ENCODE measurements at regions not wholly inside any gene's neighbourhood (a gene's known extent, or its start where the extent isn't known, plus 50 kb on each side); places are given as distances from the start of the nearest gene placed in this dataset.
"Not testable (repeated sequence)": the region's sequence is repeated elsewhere in the genome, so short reads cannot be mapped to it uniquely, and the experiment has no call there.

DNA sequence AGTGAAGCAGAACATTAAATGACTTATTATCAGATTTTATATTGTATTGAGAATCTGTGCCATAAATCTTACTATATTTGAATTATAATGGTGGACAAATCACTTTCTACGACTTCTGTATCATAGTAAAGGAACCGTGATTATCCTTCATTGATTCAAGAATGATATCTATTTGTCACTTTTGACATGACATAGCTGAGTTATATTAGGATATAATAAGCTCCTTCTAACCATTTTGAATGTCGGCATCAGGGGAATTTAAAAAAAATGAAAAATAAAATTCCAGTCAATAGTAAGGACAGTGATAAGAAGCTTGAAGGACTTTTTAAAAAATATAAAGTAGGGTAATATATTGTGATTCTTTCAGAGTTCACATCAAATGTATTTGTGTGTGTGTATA, 338.9 kb upstream of the ACO1 start:
- H3K9me3 ChIP-seq (ENCODE audit: control insufficient read depth, insufficient read depth, low read length) = no peaks in the 10 kb centered on the region
- H3K9ac ChIP-seq (ENCODE audit: low read depth, low read length) = no peak overlapping the region

DNA sequence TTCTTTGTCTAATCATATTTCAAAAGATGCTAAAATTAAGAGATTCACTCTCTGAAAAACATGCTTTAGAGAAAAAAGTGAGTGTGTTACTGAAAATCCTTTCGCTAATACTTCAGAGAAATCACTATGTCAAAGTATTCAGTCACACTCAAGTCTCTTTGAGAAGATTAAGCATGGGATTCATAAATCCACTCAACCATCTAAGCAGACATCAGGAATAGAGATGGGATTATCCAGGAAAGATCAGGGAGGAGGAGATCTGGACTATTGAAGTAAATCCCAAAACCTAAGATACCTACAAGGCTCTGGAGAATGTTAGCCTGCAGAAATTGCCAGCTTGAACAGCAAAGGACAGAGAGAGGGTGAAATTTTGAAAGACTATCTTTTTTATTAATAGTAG, 317.2 kb upstream of the ACO1 start:
- Histone ChIP-seq H3K36me3 (ENCODE audit: insufficient read depth, low read length) (no peaks in the 10 kb centered on the region), H3K9ac (ENCODE audit: low read depth, low read length) (no peak overlapping the region), H3K4me1 (ENCODE audit: insufficient read depth, low read length) (no peaks in the 10 kb centered on the region), H3K9me3 (ENCODE audit: control insufficient read depth, insufficient read depth, low read length) (no peaks in the 10 kb centered on the region)

More for the DNA sequence above, 338.9 kb upstream of the ACO1 start:
- Histone ChIP-seq H3K36me3 (ENCODE audit: insufficient read depth, low read length) (no peaks in the 10 kb centered on the region), H3K4me1 (ENCODE audit: insufficient read depth, low read length) (no peaks in the 10 kb centered on the region)

DNA sequence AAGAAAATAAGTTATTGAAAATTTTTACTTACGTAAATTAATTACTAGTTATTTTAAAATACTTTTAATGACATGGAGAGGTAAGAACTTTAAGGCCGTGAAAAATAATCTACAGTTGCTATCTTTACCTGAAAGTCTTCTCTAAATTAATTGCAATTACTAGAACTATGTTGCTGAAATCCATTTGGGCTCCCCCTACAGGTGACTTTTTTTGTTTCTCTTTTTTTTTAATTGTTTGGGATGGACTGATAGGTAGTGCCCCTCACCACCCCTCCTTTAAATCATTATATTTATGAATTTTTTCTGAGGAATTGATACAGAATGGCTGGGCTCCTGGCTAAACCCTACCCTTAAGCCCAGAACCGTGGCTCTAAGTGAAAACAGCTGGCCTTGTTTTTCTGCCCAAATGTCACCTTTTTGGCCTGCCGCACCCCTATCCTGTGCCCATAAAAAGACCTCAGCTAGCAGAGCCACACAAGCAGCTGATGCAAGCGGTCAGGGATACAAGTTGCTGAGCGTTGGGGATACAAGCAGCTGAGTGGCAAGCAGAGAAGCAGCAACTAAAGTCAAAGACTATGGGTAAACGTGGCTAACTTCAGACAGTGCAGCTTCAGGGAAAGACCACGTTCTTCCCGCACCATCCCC, 315.2 kb upstream of the ACO1 start:
- Histone ChIP-seq H3K9me3 (ENCODE audit: control insufficient read depth, insufficient read depth, low read length) (no peaks in the 10 kb centered on the region), H3K4me1 (ENCODE audit: insufficient read depth, low read length) (no peaks in the 10 kb centered on the region), H3K36me3 (ENCODE audit: insufficient read depth, low read length) (no peaks in the 10 kb centered on the region), H3K9ac (ENCODE audit: low read depth, low read length) (no peak overlapping the region)

GRCh38 chr9:32069969-32070368, 314.5 kb upstream of the ACO1 start:
- Histone ChIP-seq H3K4me1 (ENCODE audit: insufficient read depth, low read length) (no peaks in the 10 kb centered on the region), H3K36me3 (ENCODE audit: insufficient read depth, low read length) (no peaks in the 10 kb centered on the region), H3K9me3 (ENCODE audit: control insufficient read depth, insufficient read depth, low read length) (no peaks in the 10 kb centered on the region), H3K9ac (ENCODE audit: low read depth, low read length) (no peak overlapping the region)

GRCh38 chr9:32072570-32072969, 311.9 kb upstream of the ACO1 start:
- Histone ChIP-seq H3K9ac (ENCODE audit: low read depth, low read length) (no peak overlapping the region), H3K9me3 (ENCODE audit: control insufficient read depth, insufficient read depth, low read length) (no peaks in the 10 kb centered on the region; the same call in 1 of the 2 replicates), H3K4me1 (ENCODE audit: insufficient read depth, low read length) (no peaks in the 10 kb centered on the region), H3K36me3 (ENCODE audit: insufficient read depth, low read length) (no peaks in the 10 kb centered on the region)

DNA sequence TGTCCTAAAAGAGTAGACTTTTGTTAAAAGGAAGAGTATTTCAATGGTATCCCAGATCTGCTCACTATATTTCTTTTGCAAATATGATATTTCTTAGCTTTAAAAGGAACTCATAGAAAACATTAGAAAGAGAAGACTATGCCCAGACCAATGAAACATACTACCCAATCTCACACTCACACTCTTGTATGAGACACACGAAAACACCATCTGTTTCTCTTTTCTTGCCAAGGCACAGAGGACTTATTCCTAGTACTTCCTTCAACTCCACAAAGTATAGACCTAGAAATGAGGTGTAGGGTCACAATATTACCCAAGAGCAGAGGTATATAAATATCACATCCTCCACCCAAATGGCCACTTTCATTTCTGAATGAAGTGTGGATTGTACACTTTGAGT, 292.4 kb upstream of the ACO1 start:
- no peak overlapping the region for H3K9ac ChIP-seq (ENCODE audit: low read depth, low read length)
- no peaks in the 10 kb centered on the region for H3K36me3 ChIP-seq (ENCODE audit: insufficient read depth, low read length)
- H3K4me1 ChIP-seq (ENCODE audit: insufficient read depth, low read length) = no peaks in the 10 kb centered on the region
- H3K9me3 ChIP-seq (ENCODE audit: control insufficient read depth, insufficient read depth, low read length) = no peaks in the 10 kb centered on the region

- no peaks in the 10 kb centered on the region for H3K4me1 ChIP-seq (ENCODE audit: insufficient read depth, low read length)
- no peak overlapping the region for H3K9ac ChIP-seq (ENCODE audit: low read depth, low read length)
- no peaks in the 10 kb centered on the region for H3K9me3 ChIP-seq (ENCODE audit: control insufficient read depth, insufficient read depth, low read length)
- H3K36me3 ChIP-seq (ENCODE audit: insufficient read depth, low read length) = no peaks in the 10 kb centered on the region
These were observed 267.2 kb upstream of the ACO1 start for GRCh38 chr9:32117291-32117690.

DNA sequence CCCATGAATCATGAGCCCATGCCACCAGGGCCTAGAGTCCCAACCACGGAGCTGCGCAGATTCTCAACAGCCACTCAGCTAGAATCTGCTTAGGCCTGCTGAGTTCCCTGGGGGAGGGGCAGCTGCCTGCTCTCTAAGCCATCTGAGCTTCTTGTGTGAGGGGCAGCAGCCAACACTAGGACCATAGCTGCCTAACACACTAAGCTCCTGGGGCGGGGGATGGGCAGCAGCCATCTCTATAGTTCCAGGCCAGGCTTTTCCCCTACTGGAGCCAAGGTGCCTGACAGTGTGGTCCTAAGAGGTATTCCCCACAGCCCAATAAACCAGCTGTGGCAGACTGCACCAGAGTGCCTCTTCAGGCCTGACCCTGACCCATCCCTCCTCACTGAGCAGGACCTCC, 255.9 kb upstream of the ACO1 start:
- H3K9ac ChIP-seq (ENCODE audit: low read depth, low read length) = no peak overlapping the region
- H3K9me3 ChIP-seq (ENCODE audit: control insufficient read depth, insufficient read depth, low read length) = no peaks in the 10 kb centered on the region
- H3K36me3 ChIP-seq (ENCODE audit: insufficient read depth, low read length) = no peaks in the 10 kb centered on the region
- H3K4me1 ChIP-seq (ENCODE audit: insufficient read depth, low read length) = no peaks in the 10 kb centered on the region

- H3K9ac ChIP-seq (ENCODE audit: low read depth, low read length); H3K9me3 ChIP-seq (ENCODE audit: control insufficient read depth, insufficient read depth, low read length); H3K36me3 ChIP-seq (ENCODE audit: insufficient read depth, low read length); H3K4me1 ChIP-seq (ENCODE audit: insufficient read depth, low read length): not testable (repeated sequence)
These were observed 253.7 kb upstream of the ACO1 start for GRCh38 chr9:32130709-32131108.

GRCh38 chr9:32136700-32137339, 247.6 kb upstream of the ACO1 start:
- Histone ChIP-seq H3K4me1 (ENCODE audit: insufficient read depth, low read length) (no peaks in the 10 kb centered on the region), H3K9me3 (ENCODE audit: control insufficient read depth, insufficient read depth, low read length) (no peaks in the 10 kb centered on the region)

GRCh38 chr9:32142074-32142473, 242.4 kb upstream of the ACO1 start:
- Histone ChIP-seq H3K36me3 (ENCODE audit: insufficient read depth, low read length) (no peaks in the 10 kb centered on the region), H3K9ac (ENCODE audit: low read depth, low read length) (no peak overlapping the region), H3K9me3 (ENCODE audit: control insufficient read depth, insufficient read depth, low read length) (no peaks in the 10 kb centered on the region), H3K4me1 (ENCODE audit: insufficient read depth, low read length) (no peaks in the 10 kb centered on the region)

More at GRCh38 chr9:32136700-32137339, 247.6 kb upstream of the ACO1 start:
- H3K9ac ChIP-seq (ENCODE audit: low read depth, low read length) = no peak overlapping the region
- no peaks in the 10 kb centered on the region for H3K36me3 ChIP-seq (ENCODE audit: insufficient read depth, low read length)

- not testable (repeated sequence) for H3K9ac ChIP-seq (ENCODE audit: low read depth, low read length); H3K36me3 ChIP-seq (ENCODE audit: insufficient read depth, low read length); H3K4me1 ChIP-seq (ENCODE audit: insufficient read depth, low read length); H3K9me3 ChIP-seq (ENCODE audit: control insufficient read depth, insufficient read depth, low read length)
These were observed 235.9 kb upstream of the ACO1 start for GRCh38 chr9:32148553-32148952.

GRCh38 chr9:32161209-32161608, 223.2 kb upstream of the ACO1 start:
- H3K36me3 ChIP-seq (ENCODE audit: insufficient read depth, low read length) = no peaks in the 10 kb centered on the region
- H3K9ac ChIP-seq (ENCODE audit: low read depth, low read length) = no peak overlapping the region
- H3K9me3 ChIP-seq (ENCODE audit: control insufficient read depth, insufficient read depth, low read length) = no peaks in the 10 kb centered on the region
- no peaks in the 10 kb centered on the region; the same call in 1 of the 2 replicates for H3K4me1 ChIP-seq (ENCODE audit: insufficient read depth, low read length)

DNA sequence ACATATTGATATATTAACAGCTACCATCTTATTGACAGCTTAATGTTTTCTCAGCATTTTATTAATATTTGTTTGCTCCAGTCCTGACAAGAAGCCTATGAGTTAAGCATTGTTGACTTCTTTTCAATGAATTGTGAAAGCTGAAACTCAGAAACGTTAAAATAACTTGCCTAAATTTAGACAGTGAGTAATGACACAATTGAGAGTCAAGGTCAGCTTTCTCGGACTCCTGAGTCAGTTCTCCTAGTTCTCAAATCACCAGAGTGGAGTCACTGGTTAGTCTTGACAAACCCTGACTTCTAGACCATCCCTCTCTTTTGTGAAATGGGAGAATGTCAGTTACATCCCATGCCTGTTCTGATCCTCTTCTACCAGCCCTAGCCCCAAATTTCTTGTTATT, 222.7 kb upstream of the ACO1 start:
- Histone ChIP-seq H3K36me3 (ENCODE audit: insufficient read depth, low read length) (no peaks in the 10 kb centered on the region), H3K9me3 (ENCODE audit: control insufficient read depth, insufficient read depth, low read length) (no peaks in the 10 kb centered on the region), H3K9ac (ENCODE audit: low read depth, low read length) (no peak overlapping the region), H3K4me1 (ENCODE audit: insufficient read depth, low read length) (no peaks in the 10 kb centered on the region; the same call in 1 of the 2 replicates)

GRCh38 chr9:32166316-32166715, 218.1 kb upstream of the ACO1 start:
- H3K9me3 ChIP-seq (ENCODE audit: control insufficient read depth, insufficient read depth, low read length); H3K9ac ChIP-seq (ENCODE audit: low read depth, low read length); H3K4me1 ChIP-seq (ENCODE audit: insufficient read depth, low read length); H3K36me3 ChIP-seq (ENCODE audit: insufficient read depth, low read length): not testable (repeated sequence)
